ENCODE measurements at regions not wholly inside any gene's neighbourhood (a gene's known extent, or its start where the extent isn't known, plus 50 kb on each side); places are given as distances from the start of the nearest gene placed in this dataset.

DNA sequence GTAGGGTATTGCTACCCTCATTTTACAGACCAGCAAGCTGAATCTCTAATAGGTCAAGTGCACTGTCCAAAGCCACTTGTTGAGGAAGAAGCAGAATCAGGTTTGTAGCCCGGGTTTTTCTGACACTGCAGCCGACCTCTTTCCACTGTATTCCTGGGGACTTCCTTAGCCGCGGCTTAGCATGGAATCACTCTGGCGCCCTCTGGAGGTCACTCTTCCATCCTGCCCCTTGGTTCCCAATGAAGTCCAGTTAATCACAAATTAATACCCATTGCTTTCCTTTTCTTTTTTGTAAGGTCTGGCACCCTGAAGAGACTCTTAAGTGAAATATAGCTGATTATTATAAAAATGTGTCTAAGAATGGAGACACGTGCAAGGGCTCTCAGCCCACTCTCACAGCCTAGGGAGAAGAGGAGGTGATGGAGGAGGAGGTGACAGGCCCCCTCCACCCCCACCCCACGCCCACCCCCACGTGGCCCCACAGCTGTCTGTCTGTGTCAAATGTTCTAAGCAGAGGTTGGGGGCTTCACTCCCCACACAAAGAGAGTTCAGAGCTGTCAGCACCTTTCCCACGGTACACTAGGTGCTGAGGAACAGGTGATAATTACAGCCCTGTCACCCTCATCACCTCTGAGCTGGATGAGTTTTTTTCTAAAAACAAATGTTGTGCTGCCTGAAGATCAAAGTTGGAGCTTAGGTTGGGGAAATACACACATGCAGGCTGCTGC, 57.7 kb upstream of the DRD2 start:
- intact Hi-C loops (cut with micrococcal nuclease) = loop anchor here (5.0 kb wide), 1 partner anchor 226 kb away; no protein-coding TSS in a partner anchor
- Histone ChIP-seq H3K36me3 (no peaks in the 10 kb centered on the region), H3K27ac (replicated peaks) (no peak overlapping the region), H3K9me3 (replicated peaks) (no peaks in the 10 kb centered on the region), H3K4me3 (no peak overlapping the region), H3K4me1 (no peaks in the 10 kb centered on the region), H3K27me3 (ENCODE audit: low read depth) (peaks cover 29% of the 10 kb centered on the region)
- DNase-seq = peak; percentile 65
- TF ChIP-seq, protein P1, sequence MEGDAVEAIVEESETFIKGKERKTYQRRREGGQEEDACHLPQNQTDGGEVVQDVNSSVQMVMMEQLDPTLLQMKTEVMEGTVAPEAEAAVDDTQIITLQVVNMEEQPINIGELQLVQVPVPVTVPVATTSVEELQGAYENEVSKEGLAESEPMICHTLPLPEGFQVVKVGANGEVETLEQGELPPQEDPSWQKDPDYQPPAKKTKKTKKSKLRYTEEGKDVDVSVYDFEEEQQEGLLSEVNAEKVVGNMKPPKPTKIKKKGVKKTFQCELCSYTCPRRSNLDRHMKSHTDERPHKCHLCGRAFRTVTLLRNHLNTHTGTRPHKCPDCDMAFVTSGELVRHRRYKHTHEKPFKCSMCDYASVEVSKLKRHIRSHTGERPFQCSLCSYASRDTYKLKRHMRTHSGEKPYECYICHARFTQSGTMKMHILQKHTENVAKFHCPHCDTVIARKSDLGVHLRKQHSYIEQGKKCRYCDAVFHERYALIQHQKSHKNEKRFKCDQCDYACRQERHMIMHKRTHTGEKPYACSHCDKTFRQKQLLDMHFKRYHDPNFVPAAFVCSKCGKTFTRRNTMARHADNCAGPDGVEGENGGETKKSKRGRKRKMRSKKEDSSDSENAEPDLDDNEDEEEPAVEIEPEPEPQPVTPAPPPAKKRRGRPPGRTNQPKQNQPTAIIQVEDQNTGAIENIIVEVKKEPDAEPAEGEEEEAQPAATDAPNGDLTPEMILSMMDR (IDR thresholded peaks at IDR 0.05; ENCODE audit: borderline replicate concordance) = peak; percentile 91

DNA sequence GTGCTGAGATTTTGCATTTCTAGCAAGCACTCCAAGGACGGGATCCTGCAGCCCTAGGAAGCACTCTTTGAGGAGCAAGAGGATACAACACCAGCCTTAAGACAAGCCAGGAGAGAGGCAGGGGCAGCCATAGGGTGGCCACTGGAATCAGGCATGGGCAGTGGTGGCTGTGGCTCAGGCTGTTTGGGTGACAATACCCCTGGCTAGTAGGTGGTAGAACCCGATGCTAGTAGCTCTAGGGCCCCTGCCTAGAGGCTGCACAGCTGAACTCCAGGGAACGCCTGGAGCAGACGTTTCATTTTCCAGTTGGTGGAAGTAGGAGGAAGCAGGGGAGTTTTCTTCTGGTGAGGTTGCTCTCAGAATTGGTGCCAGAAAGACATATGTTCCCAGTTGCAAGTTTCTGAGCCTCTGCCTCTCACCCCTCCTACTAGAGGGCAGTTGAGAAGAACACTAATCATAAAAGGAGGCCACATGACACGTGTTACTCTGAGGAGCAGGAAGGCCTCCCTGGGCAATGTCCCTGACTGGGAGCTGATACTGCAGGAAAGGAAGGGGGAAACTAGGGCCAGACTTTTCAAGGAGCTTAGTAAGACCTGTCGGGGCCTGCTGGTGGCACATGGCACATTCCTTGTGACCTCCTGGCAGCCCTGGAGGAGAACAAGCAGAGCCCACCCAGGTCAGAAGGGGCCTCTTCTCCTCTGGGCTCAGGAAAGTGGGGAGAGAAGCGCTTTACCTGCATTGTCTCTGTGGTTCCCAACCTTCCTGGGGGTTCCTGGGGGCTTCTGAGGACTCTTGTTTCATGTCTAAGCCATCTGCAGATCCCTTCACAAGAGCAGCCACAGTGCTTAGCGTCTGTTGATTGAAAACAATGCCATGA, 56.6 kb upstream of the DRD2 start:
- Histone ChIP-seq H3K4me3 (no peak overlapping the region), H3K27me3 (ENCODE audit: low read depth) (peaks cover 28% of the 10 kb centered on the region), H3K9me3 (replicated peaks) (no peaks in the 10 kb centered on the region), H3K27ac (replicated peaks) (no peak overlapping the region), H3K36me3 (no peaks in the 10 kb centered on the region), H3K4me1 (no peaks in the 10 kb centered on the region)
- DNase-seq = no peak
- TF ChIP-seq, protein P1 (IDR thresholded peaks at IDR 0.05; ENCODE audit: borderline replicate concordance) = no peak
- intact Hi-C loops (cut with micrococcal nuclease) = loop anchor here (5.0 kb wide), 1 partner anchor 225 kb away; no protein-coding TSS in a partner anchor

DNA sequence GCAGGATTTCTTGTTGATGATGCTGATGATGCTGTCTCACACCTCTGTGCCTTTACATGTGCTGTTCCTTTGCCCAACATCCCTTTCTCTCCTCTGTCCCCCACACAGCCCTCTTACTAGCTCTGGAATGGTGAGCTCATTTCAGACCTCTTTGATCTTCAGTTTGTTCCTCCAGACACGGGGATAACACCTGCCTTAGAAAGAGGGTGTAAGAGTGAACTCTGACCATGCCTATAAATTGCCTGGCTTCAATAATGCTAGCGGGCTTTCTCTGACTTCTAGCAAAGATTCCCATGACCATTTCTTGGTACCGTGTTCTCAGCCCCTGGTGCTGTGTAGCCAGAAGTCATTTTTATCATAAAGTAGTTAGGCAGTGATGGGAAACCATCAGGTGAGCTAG, 55.9 kb upstream of the DRD2 start:
- Histone ChIP-seq H3K27me3 (ENCODE audit: low read depth) (peaks cover 28% of the 10 kb centered on the region), H3K9me3 (replicated peaks) (no peaks in the 10 kb centered on the region), H3K27ac (replicated peaks) (no peak overlapping the region), H3K4me3 (no peak overlapping the region), H3K4me1 (no peaks in the 10 kb centered on the region), H3K36me3 (no peaks in the 10 kb centered on the region)
- TF ChIP-seq, protein P1 (IDR thresholded peaks at IDR 0.05; ENCODE audit: borderline replicate concordance) = no peak
- DNase-seq = no peak
- intact Hi-C loops (cut with micrococcal nuclease) = loop anchor here (5.0 kb wide), 1 partner anchor 224 kb away; no protein-coding TSS in a partner anchor

DNA sequence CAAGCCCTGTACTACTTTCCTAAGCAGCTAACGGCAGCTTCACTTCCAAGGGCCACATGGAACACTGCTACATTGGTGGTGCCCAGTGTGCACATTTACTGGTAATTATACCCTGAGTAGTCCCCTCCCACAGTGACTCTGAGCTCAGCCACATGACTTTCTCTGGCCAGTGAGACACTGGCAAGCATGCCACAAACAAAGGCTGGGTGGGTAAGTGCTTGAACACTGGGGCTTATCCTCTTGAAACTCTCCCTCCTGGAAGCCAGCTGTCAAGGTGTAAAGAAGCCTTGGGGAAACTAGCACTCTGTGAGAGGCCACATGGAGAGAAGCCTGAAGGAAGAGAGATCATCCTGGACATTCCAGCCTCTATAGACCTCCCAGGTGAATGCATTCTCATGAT, 54.4 kb upstream of the DRD2 start:
- no peak for DNase-seq
- Histone ChIP-seq H3K27ac (replicated peaks) (no peak overlapping the region), H3K27me3 (ENCODE audit: low read depth) (peaks cover 29% of the 10 kb centered on the region), H3K4me1 (no peaks in the 10 kb centered on the region), H3K4me3 (no peak overlapping the region), H3K36me3 (no peaks in the 10 kb centered on the region), H3K9me3 (replicated peaks) (no peaks in the 10 kb centered on the region)
- TF ChIP-seq, protein P1 (IDR thresholded peaks at IDR 0.05; ENCODE audit: borderline replicate concordance) = no peak
- intact Hi-C loops (cut with micrococcal nuclease) = loop anchor here (5.0 kb wide), 1 partner anchor 222 kb away; no protein-coding TSS in a partner anchor

DNA sequence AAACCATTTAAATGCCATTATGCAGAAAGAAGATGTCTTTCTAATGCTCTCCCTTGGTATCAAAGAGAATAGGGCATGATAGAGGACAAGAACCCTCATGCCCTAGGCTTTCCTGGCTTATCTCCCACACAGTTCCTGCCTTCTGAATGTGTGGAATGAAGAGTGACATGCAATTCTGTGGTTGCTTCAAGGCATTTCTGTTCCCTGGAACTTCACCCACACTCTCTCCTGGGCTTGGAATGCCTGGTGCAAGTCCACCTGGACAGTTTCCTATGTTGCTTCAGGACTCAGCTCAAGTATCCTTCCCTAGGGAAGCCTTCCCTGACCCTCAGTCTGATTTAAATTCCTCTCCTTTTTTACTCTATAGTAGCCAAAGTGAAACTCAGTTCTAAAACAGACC, 53.8 kb upstream of the DRD2 start:
- Histone ChIP-seq H3K4me1 (no peaks in the 10 kb centered on the region), H3K27me3 (ENCODE audit: low read depth) (peaks cover 25% of the 10 kb centered on the region), H3K36me3 (no peaks in the 10 kb centered on the region), H3K9me3 (replicated peaks) (no peaks in the 10 kb centered on the region), H3K27ac (replicated peaks) (no peak overlapping the region), H3K4me3 (no peak overlapping the region)
- intact Hi-C loops (cut with micrococcal nuclease) = no loop called here
- TF ChIP-seq, protein P1 (IDR thresholded peaks at IDR 0.05; ENCODE audit: borderline replicate concordance) = no peak
- DNase-seq = no peak

Measured in left ventricle myocardium inferior (tissue), 1 donor.